Activated effector memory CD4-positive, alpha-beta T cell treated with anti-CD3 and anti-CD28 coated beads, Interleukin-2, amount 50 U/mL, for 16 hours (primary cell): ENCODE measurements at regions not wholly inside any gene's neighbourhood (a gene's known extent, or its start where the extent isn't known, plus 50 kb on each side); places are given as distances from the start of the nearest gene placed in this dataset.

Source experiments
- DNase-seq: peaks from one replicate; pipeline ENCODE4 v3.0.0-alpha.2; 2020

GRCh38 chr6:142683714-142684141 is 261.2 kb downstream of the HIVEP2 start:
- no peak for DNase-seq

DNA sequence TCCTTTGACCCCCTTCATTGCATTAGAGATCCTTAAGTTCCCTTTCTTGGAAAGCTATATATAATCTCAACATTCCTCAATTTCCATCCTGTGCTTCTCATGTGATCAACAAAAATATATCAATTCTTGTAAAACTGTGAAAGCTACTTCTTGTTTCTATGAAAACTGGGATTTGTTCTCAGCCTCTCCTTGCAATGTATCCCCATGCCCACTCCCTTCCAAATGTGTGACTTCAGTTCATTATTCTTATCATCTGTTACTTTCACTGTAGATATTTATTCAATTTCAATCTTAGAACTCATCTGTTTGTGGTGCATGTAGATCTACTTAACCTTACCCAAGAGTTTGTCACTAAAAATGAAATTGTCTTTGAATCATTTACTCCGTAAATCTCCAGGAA is 260.6 kb downstream of the HIVEP2 start:
- no peak for DNase-seq

DNA sequence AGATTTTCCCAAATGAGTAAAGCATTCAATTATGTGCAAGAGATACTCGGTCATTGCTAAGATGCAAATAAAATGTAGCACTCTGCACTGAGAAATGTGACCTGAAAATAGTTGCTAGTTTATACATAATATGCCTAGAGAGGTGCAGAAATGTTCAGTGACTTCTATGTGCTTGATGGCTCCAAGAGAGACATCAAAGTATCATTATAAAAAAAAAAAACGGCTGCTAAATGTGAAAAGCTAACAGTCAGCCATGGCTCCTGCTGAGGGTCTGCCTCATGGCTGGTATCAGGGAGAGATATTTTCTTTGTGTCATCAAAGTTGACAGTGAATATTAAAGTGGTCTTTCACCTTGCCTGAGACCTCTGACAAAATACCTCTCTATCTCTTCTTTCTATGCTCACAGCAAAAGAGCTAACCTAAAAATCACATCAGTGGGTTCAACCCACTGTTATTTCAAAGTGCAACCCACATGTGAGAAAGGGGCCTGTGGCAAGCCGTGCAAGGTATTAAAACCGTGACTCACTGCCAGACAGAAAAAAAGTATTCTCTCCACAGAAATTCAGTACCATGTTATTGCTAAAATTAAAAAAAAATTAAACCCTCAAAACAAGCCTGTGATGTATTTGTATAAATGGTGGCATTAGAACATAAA is 259.0 kb downstream of the HIVEP2 start:
- DNase-seq, result no peak

GRCh38 chr6:142686507-142686887 is 258.5 kb downstream of the HIVEP2 start:
- DNase-seq, result no peak

DNA sequence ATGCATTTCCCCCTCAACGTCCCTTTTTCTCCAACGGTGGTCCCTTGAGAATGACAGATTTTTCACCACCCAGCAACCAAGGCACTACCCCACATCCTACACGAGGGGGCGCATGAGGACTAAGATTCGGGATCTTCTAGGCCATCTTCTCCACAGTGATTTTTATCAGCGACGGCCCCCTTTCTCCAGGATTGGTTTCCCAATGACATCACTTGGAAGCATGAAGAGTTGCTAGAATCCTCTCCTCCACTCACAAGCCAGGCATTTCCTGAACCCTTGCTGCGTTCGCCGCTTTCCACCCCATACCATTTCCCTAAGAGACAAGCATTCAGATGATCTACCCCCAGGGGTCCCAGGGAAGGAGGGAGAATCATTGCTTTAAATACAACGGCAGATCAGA is 252.0 kb downstream of the HIVEP2 start:
- DNase-seq, result peak; percentile 85

DNA sequence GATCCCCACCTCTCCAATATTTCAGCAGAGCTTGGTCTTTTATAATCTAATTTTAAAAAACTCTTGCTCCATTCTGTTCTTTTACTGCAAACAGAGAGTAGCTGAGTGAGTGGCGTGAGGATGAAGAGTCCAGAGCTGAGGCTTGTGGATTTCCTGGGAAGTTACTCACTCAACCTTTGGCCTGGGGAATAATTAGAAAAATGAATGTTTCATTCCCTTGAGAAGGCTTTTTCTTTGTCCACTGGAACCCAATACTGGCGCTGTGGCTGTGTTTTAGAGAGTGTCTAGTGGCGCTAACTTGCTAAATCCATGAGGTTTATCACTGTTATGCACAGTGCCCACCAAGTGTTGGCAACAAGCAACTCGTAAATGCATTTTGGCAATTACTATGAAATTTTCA is 251.5 kb downstream of the HIVEP2 start:
- no peak for DNase-seq

DNA sequence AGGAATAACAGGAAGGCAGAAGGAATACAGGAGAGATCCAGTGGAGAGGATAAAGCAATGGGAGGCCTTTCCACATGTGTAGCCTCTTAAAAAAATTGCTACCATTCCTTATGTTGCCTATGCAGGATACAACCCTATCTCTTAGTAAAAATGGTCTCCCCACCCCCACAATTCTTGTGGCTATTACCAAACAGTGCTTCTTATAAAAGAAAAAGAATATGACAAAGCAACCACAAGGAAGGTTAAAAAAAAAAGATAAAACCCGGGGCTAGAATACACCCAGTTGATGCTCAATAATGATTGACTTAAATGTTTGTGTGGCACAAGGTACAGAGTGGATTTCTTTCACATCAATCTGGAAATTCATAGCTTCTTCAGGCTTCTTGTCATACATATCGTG is 250.9 kb downstream of the HIVEP2 start:
- no peak for DNase-seq

DNA sequence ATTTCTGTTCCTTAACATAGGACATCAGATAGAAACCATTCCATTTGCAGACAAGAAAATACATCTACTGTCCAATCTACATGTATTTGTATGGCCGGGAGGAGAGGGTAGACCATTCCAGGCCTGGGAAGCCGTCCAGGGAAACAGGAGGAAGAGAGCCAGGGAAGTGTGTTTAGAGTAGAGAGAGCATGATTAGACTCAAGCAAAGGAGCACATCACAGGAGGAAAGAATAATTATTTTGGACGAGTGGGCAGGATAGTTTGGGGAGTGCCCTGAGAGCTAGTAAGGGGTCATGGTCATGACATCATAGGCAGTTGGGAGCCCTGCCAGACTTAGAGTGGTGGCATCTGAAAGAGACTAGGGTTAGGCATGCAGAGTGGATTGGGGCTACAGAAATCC is 250.0 kb downstream of the HIVEP2 start:
- no peak for DNase-seq

GRCh38 chr6:142696123-142697000 is 248.6 kb downstream of the HIVEP2 start:
- DNase-seq, result no peak

- DNase-seq, result no peak
These were observed 248.0 kb downstream of the HIVEP2 start for GRCh38 chr6:142697001-142697335.

GRCh38 chr6:142697922-142698321 is 247.1 kb downstream of the HIVEP2 start:
- DNase-seq, result no peak

GRCh38 chr6:142698751-142699150 is 246.2 kb downstream of the HIVEP2 start:
- no peak for DNase-seq

- DNase-seq, result no peak
These were observed 245.6 kb downstream of the HIVEP2 start for GRCh38 chr6:142699391-142699790.

DNA sequence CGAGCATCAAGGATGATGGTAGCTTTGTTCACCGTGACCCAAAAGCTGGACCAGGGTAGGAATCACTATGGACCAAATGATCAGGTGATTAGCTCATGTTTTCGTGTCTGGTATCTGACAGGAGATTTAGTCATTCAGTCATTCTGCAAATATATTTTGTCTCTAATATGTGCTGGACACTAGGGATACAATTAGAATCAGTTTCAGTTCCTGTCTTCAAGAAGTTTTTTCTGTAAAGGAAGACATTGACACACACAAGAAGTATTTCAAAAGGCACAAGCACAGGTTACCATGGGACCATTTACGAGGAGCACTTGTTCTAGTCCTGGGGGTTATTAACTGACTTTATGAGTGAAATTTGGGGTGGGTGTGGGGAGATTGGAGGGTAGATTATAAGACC is 244.9 kb downstream of the HIVEP2 start:
- no peak for DNase-seq

- DNase-seq, result no peak
These were observed 244.2 kb downstream of the HIVEP2 start for GRCh38 chr6:142700671-142701312.
